Activated T-cell treated with anti-CD3 and anti-CD28 coated beads, Interleukin-2, amount 50 U/mL, for 72 hours (primary cell): ENCODE measurements at regions not wholly inside any gene's neighbourhood (a gene's known extent, or its start where the extent isn't known, plus 50 kb on each side); places are given as distances from the start of the nearest gene placed in this dataset.

Experiments used
- ATAC-seq, 2 donors: fragments of 150-1000 bp; cut with Tn5 transposase; replicated peaks in 1 of 2; 2 replicates each; pipeline ENCODE4 v1.10.0; 2021; ENCODE audit warnings: moderate library complexity in 2 of 2, mild to moderate bottlenecking in 1 of 2
- DNase-seq, 2 donors: peaks; one replicate each; pipeline ENCODE4 v3.0.0; 2021 to 2022; ENCODE audit warnings: mixed read lengths in 1 of 2
- H3K27ac Mint-ChIP-seq: one replicate; pipeline ENCODE4 v1.8.0; 2022; ENCODE audit warnings: mild to moderate bottlenecking, moderate library complexity, mixed read lengths
- H3K27me3 Mint-ChIP-seq: one replicate; pipeline ENCODE4 v1.8.0; 2022; ENCODE audit warnings: low read depth, mixed read lengths
- H3K36me3 Mint-ChIP-seq, 2 donors: one replicate each; pipeline ENCODE4 v1.8.0; 2022; ENCODE audit warnings: mixed read lengths in 2 of 2, mild to moderate bottlenecking in 1 of 2; ENCODE audit not compliant: insufficient read depth in 2 of 2
- H3K4me1 Mint-ChIP-seq: one replicate; pipeline ENCODE4 v1.8.0; 2022; ENCODE audit warnings: low read depth, mixed read lengths
- H3K4me3 Mint-ChIP-seq, 2 donors: one replicate each; pipeline ENCODE4 v1.8.0; 2022; ENCODE audit warnings: mild to moderate bottlenecking in 2 of 2, mixed read lengths in 2 of 2, moderate library complexity in 2 of 2
- H3K9me3 Mint-ChIP-seq, 2 donors: one replicate each; pipeline ENCODE4 v1.8.0; 2022; ENCODE audit warnings: mixed read lengths in 2 of 2

GRCh38 chr3:61311044-61311443, 59.8 kb upstream of the FHIT start:
- Mint-ChIP-seq H3K9me3 (peaks cover 0 to 2% of the 10 kb centered on the region in 2 donors), H3K4me1 (no peaks in the 10 kb centered on the region), H3K27ac (no peak overlapping the region), H3K4me3 (no peak overlapping the region), H3K36me3 (no peaks in the 10 kb centered on the region), H3K27me3 (peaks cover 16% of the 10 kb centered on the region)
- DNase-seq (no peak), ATAC-seq (no peak)

- Mint-ChIP-seq H3K27me3 (peaks cover 28% of the 10 kb centered on the region), H3K4me1 (no peaks in the 10 kb centered on the region), H3K9me3 (peaks cover 0 to 2% of the 10 kb centered on the region in 2 donors), H3K4me3 (no peak overlapping the region), H3K27ac (no peak overlapping the region), H3K36me3 (no peaks in the 10 kb centered on the region)
- DNase-seq: no peak
- no peak for ATAC-seq
These were observed 64.6 kb upstream of the FHIT start for GRCh38 chr3:61315871-61316270.

GRCh38 chr3:61323094-61323493, 71.8 kb upstream of the FHIT start:
- Mint-ChIP-seq H3K4me1 (no peaks in the 10 kb centered on the region), H3K27ac (no peak overlapping the region), H3K9me3 (no peaks in the 10 kb centered on the region), H3K27me3 (peaks cover 15% of the 10 kb centered on the region), H3K36me3 (no peaks in the 10 kb centered on the region), H3K4me3 (no peak overlapping the region)
- DNase-seq: no peak
- no peak for ATAC-seq

GRCh38 chr3:61331929-61332552, 80.8 kb upstream of the FHIT start:
- H3K27me3 Mint-ChIP-seq: peaks cover 12% of the 10 kb centered on the region
- ATAC-seq (no peak), DNase-seq (no peak)
- H3K27ac Mint-ChIP-seq: no peak overlapping the region
- H3K9me3 Mint-ChIP-seq: no peaks in the 10 kb centered on the region
- no peaks in the 10 kb centered on the region for H3K36me3 Mint-ChIP-seq
- no peak overlapping the region for H3K4me3 Mint-ChIP-seq
- no peaks in the 10 kb centered on the region for H3K4me1 Mint-ChIP-seq

- H3K27me3 Mint-ChIP-seq: peaks cover 12% of the 10 kb centered on the region
- H3K36me3 Mint-ChIP-seq: no peaks in the 10 kb centered on the region
- H3K4me1 Mint-ChIP-seq: no peaks in the 10 kb centered on the region
- no peak overlapping the region for H3K4me3 Mint-ChIP-seq
- H3K27ac Mint-ChIP-seq: no peak overlapping the region
- ATAC-seq (no peak), DNase-seq (no peak)
- peaks cover 0 to 1% of the 10 kb centered on the region in 2 donors for H3K9me3 Mint-ChIP-seq
These were observed 82.1 kb upstream of the FHIT start for GRCh38 chr3:61333192-61333961.

- DNase-seq (no peak), ATAC-seq (no peak)
- Mint-ChIP-seq H3K9me3 (peaks cover 1 to 2% of the 10 kb centered on the region in 2 donors), H3K27ac (no peak overlapping the region), H3K27me3 (peaks cover 12% of the 10 kb centered on the region), H3K4me1 (no peaks in the 10 kb centered on the region), H3K4me3 (no peak overlapping the region), H3K36me3 (no peaks in the 10 kb centered on the region)
These were observed 83.5 kb upstream of the FHIT start for GRCh38 chr3:61334783-61335182.

- no peaks in the 10 kb centered on the region for H3K27me3 Mint-ChIP-seq
- no peak for DNase-seq
- no peak for ATAC-seq
- H3K9me3 Mint-ChIP-seq: peaks cover 1 to 2% of the 10 kb centered on the region in 2 donors
- H3K4me1 Mint-ChIP-seq: no peaks in the 10 kb centered on the region
- no peaks in the 10 kb centered on the region for H3K36me3 Mint-ChIP-seq
- no peak overlapping the region for H3K4me3 Mint-ChIP-seq
- no peak overlapping the region for H3K27ac Mint-ChIP-seq
These were observed 89.7 kb upstream of the FHIT start for GRCh38 chr3:61340931-61341461.

- H3K27ac Mint-ChIP-seq: no peak overlapping the region
- peaks cover 0 to 1% of the 10 kb centered on the region in 2 donors for H3K9me3 Mint-ChIP-seq
- no peak overlapping the region for H3K4me3 Mint-ChIP-seq
- H3K4me1 Mint-ChIP-seq: no peaks in the 10 kb centered on the region
- peaks cover 6% of the 10 kb centered on the region for H3K27me3 Mint-ChIP-seq
- DNase-seq (no peak), ATAC-seq (no peak)
- H3K36me3 Mint-ChIP-seq: no peaks in the 10 kb centered on the region
These were observed 92.3 kb upstream of the FHIT start for GRCh38 chr3:61343543-61343942.

GRCh38 chr3:61345020-61345419, 93.8 kb upstream of the FHIT start:
- Mint-ChIP-seq H3K4me1 (no peaks in the 10 kb centered on the region), H3K9me3 (no peaks in the 10 kb centered on the region), H3K27ac (no peak overlapping the region), H3K27me3 (peaks cover 6% of the 10 kb centered on the region), H3K36me3 (no peaks in the 10 kb centered on the region), H3K4me3 (no peak overlapping the region)
- ATAC-seq (no peak), DNase-seq (no peak)

GRCh38 chr3:61347981-61348380, 96.7 kb upstream of the FHIT start:
- H3K27ac Mint-ChIP-seq: no peak overlapping the region
- H3K27me3 Mint-ChIP-seq: peaks cover 6% of the 10 kb centered on the region
- ATAC-seq (no peak), DNase-seq (no peak)
- no peaks in the 10 kb centered on the region for H3K4me1 Mint-ChIP-seq
- H3K9me3 Mint-ChIP-seq: no peaks in the 10 kb centered on the region
- H3K36me3 Mint-ChIP-seq: no peaks in the 10 kb centered on the region
- H3K4me3 Mint-ChIP-seq: no peak overlapping the region

GRCh38 chr3:61349717-61350116, 98.5 kb upstream of the FHIT start:
- Mint-ChIP-seq H3K27ac (no peak overlapping the region), H3K4me1 (no peaks in the 10 kb centered on the region), H3K36me3 (no peaks in the 10 kb centered on the region), H3K9me3 (no peaks in the 10 kb centered on the region), H3K27me3 (peaks cover 6% of the 10 kb centered on the region), H3K4me3 (no peak overlapping the region)
- ATAC-seq: no peak
- DNase-seq: no peak

- Mint-ChIP-seq H3K4me3 (no peak overlapping the region), H3K36me3 (no peaks in the 10 kb centered on the region), H3K27ac (no peak overlapping the region), H3K27me3 (peaks cover 13% of the 10 kb centered on the region), H3K4me1 (no peaks in the 10 kb centered on the region), H3K9me3 (no peaks in the 10 kb centered on the region)
- DNase-seq (no peak), ATAC-seq (no peak)
These were observed 99.6 kb upstream of the FHIT start for GRCh38 chr3:61350782-61351309.

GRCh38 chr3:61352306-61352705, 101.1 kb upstream of the FHIT start:
- Mint-ChIP-seq H3K27me3 (peaks cover 12% of the 10 kb centered on the region), H3K9me3 (no peaks in the 10 kb centered on the region), H3K4me3 (no peak overlapping the region), H3K36me3 (no peaks in the 10 kb centered on the region), H3K4me1 (no peaks in the 10 kb centered on the region), H3K27ac (no peak overlapping the region)
- DNase-seq (no peak), ATAC-seq (no peak)
